ENCODE measurements at regions not wholly inside any gene's neighbourhood (a gene's known extent, or its start where the extent isn't known, plus 50 kb on each side); places are given as distances from the start of the nearest gene placed in this dataset.
"Not testable (repeated sequence)": the region's sequence is repeated elsewhere in the genome, so short reads cannot be mapped to it uniquely, and the experiment has no call there.

DNA sequence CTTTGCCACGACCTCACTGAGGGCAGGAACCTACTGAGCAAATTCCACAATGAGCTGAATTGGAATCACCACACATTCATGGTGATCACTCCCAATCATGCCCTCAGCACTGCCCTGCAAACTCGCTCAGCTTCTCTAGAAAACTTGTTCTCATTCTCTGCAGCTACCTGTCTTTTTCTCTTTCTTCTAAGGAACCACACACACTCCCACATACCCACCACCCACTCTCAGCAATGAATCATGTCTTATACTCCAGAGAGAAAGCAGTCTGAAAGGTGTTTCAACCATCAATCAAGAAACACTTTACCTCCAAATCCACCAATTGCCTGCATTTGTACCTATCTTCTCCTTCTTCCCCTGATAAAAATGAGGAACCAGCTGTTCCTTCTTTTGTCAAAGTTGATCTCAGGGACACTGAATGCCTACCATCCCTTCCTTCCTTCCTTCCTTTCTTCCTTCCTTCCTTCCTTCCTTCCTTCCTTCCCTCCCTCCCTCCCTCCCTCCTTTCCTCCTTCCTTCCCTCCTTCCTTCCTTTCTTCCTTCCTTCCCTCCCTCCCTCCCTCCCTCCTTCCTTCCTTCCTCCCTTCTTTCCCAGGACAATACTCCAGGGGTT is 84.6 kb upstream of the SGK1 start:
- no peak overlapping the region for H3K27ac Mint-ChIP-seq
- H3K9me3 ChIP-seq (ENCODE audit: control insufficient read depth, low read length, poor library complexity, severe bottlenecking), result no peaks in the 10 kb centered on the region
- peaks cover 6% of the 10 kb centered on the region for H3K4me1 Mint-ChIP-seq
- no peaks in the 10 kb centered on the region for H3K36me3 Mint-ChIP-seq (ENCODE audit: low read depth)
- H3K27me3 Mint-ChIP-seq, result no peaks in the 10 kb centered on the region
- H3K4me3 Mint-ChIP-seq, result no peak overlapping the region
- ATAC-seq (no peak), DNase-seq (no peak)

DNA sequence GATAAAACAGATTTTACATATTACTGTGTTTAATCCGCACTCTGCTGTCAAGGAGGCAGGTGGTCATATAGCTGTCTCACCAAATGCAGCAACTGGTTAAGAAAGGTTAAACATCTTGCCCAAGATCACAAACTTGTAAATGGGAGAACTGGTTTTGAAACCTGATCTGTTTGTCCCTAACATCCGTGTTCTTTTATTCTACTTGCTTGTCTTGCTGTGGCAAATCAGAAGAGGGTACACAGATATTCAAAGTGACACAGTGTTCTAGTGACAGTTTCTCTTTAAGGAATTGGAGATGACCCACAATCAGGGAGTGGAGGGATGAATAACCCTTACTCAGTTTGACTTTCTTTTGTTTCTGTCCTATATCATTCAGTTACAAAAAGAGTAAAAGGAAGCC is 83.0 kb upstream of the SGK1 start:
- H3K27ac Mint-ChIP-seq, result no peak overlapping the region
- H3K4me1 Mint-ChIP-seq, result peaks cover 9% of the 10 kb centered on the region
- no peaks in the 10 kb centered on the region for H3K36me3 Mint-ChIP-seq (ENCODE audit: low read depth)
- ATAC-seq (no peak), DNase-seq (no peak)
- H3K27me3 Mint-ChIP-seq, result no peaks in the 10 kb centered on the region
- H3K4me3 Mint-ChIP-seq, result no peak overlapping the region
- H3K9me3 ChIP-seq (ENCODE audit: control insufficient read depth, low read length, poor library complexity, severe bottlenecking), result no peaks in the 10 kb centered on the region

DNA sequence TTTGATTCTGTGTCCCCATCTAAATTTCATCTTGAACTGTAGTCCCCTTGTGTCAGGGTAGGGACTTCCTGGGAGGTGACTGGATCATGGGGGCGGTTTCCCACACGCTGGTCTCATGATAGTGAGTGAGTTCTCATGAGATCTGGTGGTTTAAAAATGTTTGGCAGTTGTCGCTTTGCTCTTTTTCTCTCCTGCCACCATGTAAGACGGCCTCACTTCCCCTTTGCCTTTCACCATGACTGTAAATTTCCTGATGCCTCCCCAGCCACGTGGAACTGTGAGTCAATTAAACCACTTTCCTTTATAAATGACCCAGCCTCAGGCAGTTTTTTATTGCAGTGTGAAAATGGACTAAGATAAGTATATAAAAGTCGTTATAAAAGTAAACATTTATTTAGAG is 80.5 kb upstream of the SGK1 start:
- peak; percentile 8 for ATAC-seq
- no peaks in the 10 kb centered on the region for H3K9me3 ChIP-seq (ENCODE audit: control insufficient read depth, low read length, poor library complexity, severe bottlenecking)
- DNase-seq, result no peak
- no peak overlapping the region for H3K4me3 Mint-ChIP-seq
- no peaks in the 10 kb centered on the region for H3K36me3 Mint-ChIP-seq (ENCODE audit: low read depth)
- no peaks in the 10 kb centered on the region for H3K27me3 Mint-ChIP-seq
- H3K4me1 Mint-ChIP-seq, result peaks cover 10% of the 10 kb centered on the region
- H3K27ac Mint-ChIP-seq, result no peak overlapping the region

GRCh38 chr6:134397676-134398075 is 79.8 kb upstream of the SGK1 start:
- Mint-ChIP-seq H3K4me1 (peaks cover 10% of the 10 kb centered on the region), H3K27me3 (no peaks in the 10 kb centered on the region), H3K36me3 (ENCODE audit: low read depth) (no peaks in the 10 kb centered on the region), H3K4me3 (no peak overlapping the region), H3K27ac (no peak overlapping the region)
- no peak for ATAC-seq
- no peaks in the 10 kb centered on the region for H3K9me3 ChIP-seq (ENCODE audit: control insufficient read depth, low read length, poor library complexity, severe bottlenecking)
- no peak for DNase-seq

- Mint-ChIP-seq H3K27ac (no peak overlapping the region), H3K27me3 (no peaks in the 10 kb centered on the region), H3K36me3 (ENCODE audit: low read depth) (no peaks in the 10 kb centered on the region), H3K4me3 (no peak overlapping the region), H3K4me1 (peaks cover 4% of the 10 kb centered on the region)
- no peak for ATAC-seq
- DNase-seq, result no peak
- no peaks in the 10 kb centered on the region for H3K9me3 ChIP-seq (ENCODE audit: control insufficient read depth, low read length, poor library complexity, severe bottlenecking)
Measured at GRCh38 chr6:134394905-134395304, 77.0 kb upstream of the SGK1 start.

- DNase-seq (no peak), ATAC-seq (no peak)
- H3K4me3 Mint-ChIP-seq, result no peak overlapping the region
- H3K9me3 ChIP-seq (ENCODE audit: control insufficient read depth, low read length, poor library complexity, severe bottlenecking), result no peaks in the 10 kb centered on the region
- peaks cover 4% of the 10 kb centered on the region for H3K4me1 Mint-ChIP-seq
- no peak overlapping the region for H3K27ac Mint-ChIP-seq
- no peaks in the 10 kb centered on the region for H3K27me3 Mint-ChIP-seq
- H3K36me3 Mint-ChIP-seq (ENCODE audit: low read depth), result no peaks in the 10 kb centered on the region
Measured at GRCh38 chr6:134394208-134394607, 76.3 kb upstream of the SGK1 start.

- DNase-seq (no peak), ATAC-seq (no peak)
- Mint-ChIP-seq H3K27ac (no peak overlapping the region), H3K36me3 (ENCODE audit: low read depth) (no peaks in the 10 kb centered on the region), H3K27me3 (no peaks in the 10 kb centered on the region), H3K4me1 (peaks cover 7% of the 10 kb centered on the region), H3K4me3 (no peak overlapping the region)
- no peaks in the 10 kb centered on the region for H3K9me3 ChIP-seq (ENCODE audit: control insufficient read depth, low read length, poor library complexity, severe bottlenecking)
Measured at GRCh38 chr6:134391205-134391604, 73.3 kb upstream of the SGK1 start.

GRCh38 chr6:134389658-134390057 is 71.7 kb upstream of the SGK1 start:
- DNase-seq (no peak), ATAC-seq (no peak)
- H3K4me1 Mint-ChIP-seq, result peaks cover 6% of the 10 kb centered on the region
- H3K27me3 Mint-ChIP-seq, result no peaks in the 10 kb centered on the region
- no peak overlapping the region for H3K27ac Mint-ChIP-seq
- no peak overlapping the region for H3K4me3 Mint-ChIP-seq
- no peaks in the 10 kb centered on the region for H3K9me3 ChIP-seq (ENCODE audit: control insufficient read depth, low read length, poor library complexity, severe bottlenecking)
- no peaks in the 10 kb centered on the region for H3K36me3 Mint-ChIP-seq (ENCODE audit: low read depth)

DNA sequence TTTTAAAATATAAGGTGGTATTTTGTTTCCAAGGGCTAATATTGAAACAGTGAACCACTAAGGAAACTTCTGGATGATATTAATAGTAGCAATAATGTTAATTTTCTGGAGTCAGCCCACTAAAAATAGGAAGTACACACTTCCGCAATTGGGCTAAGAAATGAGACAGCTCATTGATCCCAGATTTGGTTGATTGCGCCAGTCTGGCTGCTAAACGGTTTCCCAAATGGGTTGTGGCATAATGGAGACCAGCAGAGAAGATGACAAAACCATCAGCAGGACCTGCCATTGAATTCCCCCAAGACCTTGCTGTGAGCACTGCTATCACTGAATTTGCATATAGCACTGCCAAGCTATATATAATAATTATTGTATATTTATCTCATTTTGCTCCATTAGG is 71.2 kb upstream of the SGK1 start:
- ATAC-seq (no peak), DNase-seq (no peak)
- H3K9me3 ChIP-seq (ENCODE audit: control insufficient read depth, low read length, poor library complexity, severe bottlenecking), result no peaks in the 10 kb centered on the region
- H3K27ac Mint-ChIP-seq, result no peak overlapping the region
- H3K4me3 Mint-ChIP-seq, result no peak overlapping the region
- H3K36me3 Mint-ChIP-seq (ENCODE audit: low read depth), result no peaks in the 10 kb centered on the region
- H3K4me1 Mint-ChIP-seq, result peaks cover 5% of the 10 kb centered on the region
- H3K27me3 Mint-ChIP-seq, result no peaks in the 10 kb centered on the region

- not testable (repeated sequence) for H3K36me3 Mint-ChIP-seq (ENCODE audit: low read depth); DNase-seq; H3K27me3 Mint-ChIP-seq; H3K27ac Mint-ChIP-seq; H3K4me1 Mint-ChIP-seq; ATAC-seq; H3K4me3 Mint-ChIP-seq; H3K9me3 ChIP-seq (ENCODE audit: control insufficient read depth, low read length, poor library complexity, severe bottlenecking)
Measured at GRCh38 chr6:134386482-134386881, 68.6 kb upstream of the SGK1 start.

GRCh38 chr6:134381959-134382358 is 64.0 kb upstream of the SGK1 start:
- Mint-ChIP-seq H3K27me3 (no peaks in the 10 kb centered on the region), H3K27ac (no peak overlapping the region), H3K4me1 (peaks cover 21% of the 10 kb centered on the region), H3K4me3 (no peak overlapping the region), H3K36me3 (ENCODE audit: low read depth) (peaks cover 2% of the 10 kb centered on the region)
- DNase-seq (no peak), ATAC-seq (no peak)
- no peaks in the 10 kb centered on the region for H3K9me3 ChIP-seq (ENCODE audit: control insufficient read depth, low read length, poor library complexity, severe bottlenecking)

DNA sequence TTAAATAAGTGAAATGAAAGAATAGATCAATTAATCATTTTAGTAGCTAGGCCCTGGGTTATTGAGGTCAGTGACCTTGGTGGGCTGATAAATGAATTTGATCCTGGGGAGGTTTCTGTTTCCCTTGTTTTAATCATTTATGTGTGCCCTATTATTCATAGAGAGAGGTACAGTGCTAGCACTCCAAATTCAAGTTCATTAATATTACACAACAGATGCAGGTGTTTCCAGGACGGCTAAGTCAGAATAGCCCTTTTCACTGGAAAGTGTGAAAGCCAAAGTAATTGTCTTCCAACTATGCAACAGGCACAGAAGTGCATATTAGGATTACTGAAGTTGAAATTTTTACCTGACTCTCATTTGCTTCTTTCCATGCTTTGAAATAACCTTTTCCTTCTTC is 61.7 kb upstream of the SGK1 start:
- no peaks in the 10 kb centered on the region for H3K9me3 ChIP-seq (ENCODE audit: control insufficient read depth, low read length, poor library complexity, severe bottlenecking)
- peaks cover 21% of the 10 kb centered on the region for H3K4me1 Mint-ChIP-seq
- no peak for DNase-seq
- H3K27me3 Mint-ChIP-seq, result no peaks in the 10 kb centered on the region
- peak overlapping the region; percentile 67 for H3K27ac Mint-ChIP-seq
- no peak overlapping the region for H3K4me3 Mint-ChIP-seq
- peaks cover 2% of the 10 kb centered on the region for H3K36me3 Mint-ChIP-seq (ENCODE audit: low read depth)
- no peak for ATAC-seq

DNA sequence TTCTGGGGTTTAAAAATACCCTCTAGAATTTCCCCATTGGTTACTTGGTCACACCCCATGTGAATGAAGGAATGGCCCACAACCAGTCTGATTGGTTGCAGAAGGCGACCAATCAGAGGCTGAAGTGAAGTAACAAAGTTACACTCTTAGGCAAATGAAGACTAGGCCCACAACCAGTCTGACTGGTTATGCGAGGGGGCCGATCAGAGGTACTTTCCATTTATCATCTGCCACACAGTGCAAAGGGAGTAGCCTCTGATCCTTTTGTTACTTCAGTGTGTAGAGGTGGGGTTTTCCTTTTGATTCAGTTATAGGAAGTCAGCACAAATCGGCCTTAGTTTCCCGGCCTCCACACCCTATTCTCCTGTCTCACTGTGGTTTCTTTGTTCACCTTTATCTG is 61.2 kb upstream of the SGK1 start:
- Mint-ChIP-seq H3K27ac (peak overlapping the region; percentile 67), H3K27me3 (no peaks in the 10 kb centered on the region), H3K4me3 (no peak overlapping the region), H3K4me1 (peaks cover 22% of the 10 kb centered on the region), H3K36me3 (ENCODE audit: low read depth) (peaks cover 2% of the 10 kb centered on the region)
- H3K9me3 ChIP-seq (ENCODE audit: control insufficient read depth, low read length, poor library complexity, severe bottlenecking), result no peaks in the 10 kb centered on the region
- ATAC-seq, result peak; percentile 92
- DNase-seq, result no peak

DNA sequence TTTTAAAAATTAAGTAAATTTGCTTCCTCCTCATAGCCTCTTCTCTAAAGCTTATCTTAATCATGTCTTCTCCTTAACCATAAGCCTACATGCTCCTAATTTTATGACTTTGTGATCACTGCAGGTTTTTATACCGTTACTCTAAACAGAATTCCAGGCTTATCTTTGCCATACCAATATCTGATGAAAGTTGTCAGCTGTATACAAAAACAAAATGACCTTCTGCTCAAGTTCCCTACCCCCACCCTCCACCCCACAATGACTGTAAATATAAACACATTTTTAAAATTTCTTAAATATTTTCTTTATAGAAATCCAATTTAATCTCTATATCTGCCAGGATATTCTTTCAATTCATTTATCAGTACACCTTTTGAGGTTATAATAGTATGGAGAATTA is 60.5 kb upstream of the SGK1 start:
- ATAC-seq, result no peak
- H3K4me1 Mint-ChIP-seq, result peaks cover 27% of the 10 kb centered on the region
- H3K9me3 ChIP-seq (ENCODE audit: control insufficient read depth, low read length, poor library complexity, severe bottlenecking), result no peaks in the 10 kb centered on the region
- peak overlapping the region; percentile 67 for H3K27ac Mint-ChIP-seq
- DNase-seq, result no peak
- no peak overlapping the region for H3K4me3 Mint-ChIP-seq
- no peaks in the 10 kb centered on the region for H3K27me3 Mint-ChIP-seq
- H3K36me3 Mint-ChIP-seq (ENCODE audit: low read depth), result peaks cover 2% of the 10 kb centered on the region

All from T-helper 17 cell (primary cell).